ENCODE measurements at regions not wholly inside any gene's neighbourhood (a gene's known extent, or its start where the extent isn't known, plus 50 kb on each side); places are given as distances from the start of the nearest gene placed in this dataset.

DNA sequence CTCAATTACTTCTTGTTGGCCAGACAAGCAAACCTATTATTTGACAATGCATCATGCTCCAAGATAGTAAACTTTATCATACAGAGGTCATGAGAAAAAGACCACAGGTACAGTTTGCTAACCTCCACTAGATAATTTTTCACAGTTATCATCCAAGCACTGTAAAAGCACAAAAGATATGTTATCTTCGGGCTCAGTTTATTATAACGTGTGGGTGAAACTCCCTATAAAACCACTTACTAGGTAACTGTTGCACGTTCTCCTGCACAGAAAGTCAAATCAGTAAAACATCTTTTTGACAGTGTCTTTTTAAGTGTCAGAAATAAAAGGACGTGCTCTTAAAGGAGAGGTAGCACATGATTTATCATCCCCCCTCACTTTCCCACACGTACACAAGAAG lies 94.7 kb upstream of the BCL11A start:
- TF ChIP-seq, protein P1, sequence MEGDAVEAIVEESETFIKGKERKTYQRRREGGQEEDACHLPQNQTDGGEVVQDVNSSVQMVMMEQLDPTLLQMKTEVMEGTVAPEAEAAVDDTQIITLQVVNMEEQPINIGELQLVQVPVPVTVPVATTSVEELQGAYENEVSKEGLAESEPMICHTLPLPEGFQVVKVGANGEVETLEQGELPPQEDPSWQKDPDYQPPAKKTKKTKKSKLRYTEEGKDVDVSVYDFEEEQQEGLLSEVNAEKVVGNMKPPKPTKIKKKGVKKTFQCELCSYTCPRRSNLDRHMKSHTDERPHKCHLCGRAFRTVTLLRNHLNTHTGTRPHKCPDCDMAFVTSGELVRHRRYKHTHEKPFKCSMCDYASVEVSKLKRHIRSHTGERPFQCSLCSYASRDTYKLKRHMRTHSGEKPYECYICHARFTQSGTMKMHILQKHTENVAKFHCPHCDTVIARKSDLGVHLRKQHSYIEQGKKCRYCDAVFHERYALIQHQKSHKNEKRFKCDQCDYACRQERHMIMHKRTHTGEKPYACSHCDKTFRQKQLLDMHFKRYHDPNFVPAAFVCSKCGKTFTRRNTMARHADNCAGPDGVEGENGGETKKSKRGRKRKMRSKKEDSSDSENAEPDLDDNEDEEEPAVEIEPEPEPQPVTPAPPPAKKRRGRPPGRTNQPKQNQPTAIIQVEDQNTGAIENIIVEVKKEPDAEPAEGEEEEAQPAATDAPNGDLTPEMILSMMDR (conservative IDR thresholded peaks at IDR 0.05; ENCODE audit: low read depth), result no peak
- DNase-seq (ENCODE audit: low spot score), result no peak
- CTCF ChIA-PET, result no interaction called here
- POLR2A ChIA-PET (ENCODE audit: low non-redundant PET), result no interaction called here
- no peak overlapping the region for H3K27ac ChIP-seq

DNA sequence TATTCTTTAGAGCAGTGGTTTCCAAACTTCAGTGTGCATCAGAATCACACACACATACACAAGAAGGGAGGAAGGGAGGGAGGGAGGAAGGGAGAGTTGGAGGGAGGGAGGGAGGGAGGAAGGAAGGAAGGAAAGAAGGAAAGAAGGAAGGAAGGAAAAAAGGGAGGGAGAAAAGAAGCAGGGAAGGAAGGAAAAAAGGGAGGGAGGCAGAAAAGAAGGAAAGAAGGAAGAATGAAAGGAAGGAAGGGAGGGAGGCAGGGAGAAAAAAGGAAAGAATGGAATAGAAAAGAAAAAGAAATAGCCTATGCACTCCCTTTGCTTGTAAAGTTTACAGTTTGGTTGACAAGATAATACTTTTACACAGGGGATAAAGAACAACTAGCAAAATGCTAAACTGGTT lies 96.3 kb upstream of the BCL11A start:
- TF ChIP-seq, protein P1 (conservative IDR thresholded peaks at IDR 0.05; ENCODE audit: low read depth), result no peak

DNA sequence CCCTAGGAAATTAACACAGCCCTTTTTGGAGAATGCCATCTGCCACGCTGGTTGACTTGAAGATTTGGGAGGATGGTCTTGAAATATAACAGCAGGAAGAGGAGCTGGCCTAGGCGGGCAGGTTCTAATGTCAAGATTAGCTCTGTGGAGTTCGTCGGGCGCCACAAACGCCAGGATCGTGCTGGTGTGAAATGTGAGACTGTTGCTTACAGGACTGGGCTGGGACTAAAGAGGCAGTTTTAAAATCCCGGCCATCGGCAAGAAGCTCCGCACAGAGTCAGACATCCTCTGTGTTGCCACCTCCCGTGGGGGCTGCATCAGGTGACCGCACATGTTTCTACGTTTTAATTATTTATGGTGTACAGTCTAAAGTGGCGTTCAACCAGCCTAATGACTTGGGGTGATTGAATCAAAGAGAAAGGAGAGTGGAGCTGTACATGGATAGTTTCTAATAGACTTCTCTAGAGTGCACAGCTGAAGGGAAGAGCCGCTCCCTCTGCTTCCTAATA lies 99.4 kb upstream of the BCL11A start:
- ChIA-PET CTCF (interaction anchor here (0.7 to 1.4 kb wide), 3 partner anchors 22 to 92 kb away, joined by 3 to 4 read pairs (median 3); no protein-coding TSS in a partner anchor), POLR2A (ENCODE audit: low non-redundant PET) (no interaction called here)
- no peak overlapping the region for H3K27ac ChIP-seq
- DNase-seq (ENCODE audit: low spot score), result no peak
- TF ChIP-seq, protein P1 (conservative IDR thresholded peaks at IDR 0.05; ENCODE audit: low read depth), result no peak

More for the DNA sequence above, 96.3 kb upstream of the BCL11A start:
- DNase-seq (ENCODE audit: low spot score), result no peak
- ChIA-PET CTCF (no interaction called here), POLR2A (ENCODE audit: low non-redundant PET) (no interaction called here)
- no peak overlapping the region for H3K27ac ChIP-seq

DNA sequence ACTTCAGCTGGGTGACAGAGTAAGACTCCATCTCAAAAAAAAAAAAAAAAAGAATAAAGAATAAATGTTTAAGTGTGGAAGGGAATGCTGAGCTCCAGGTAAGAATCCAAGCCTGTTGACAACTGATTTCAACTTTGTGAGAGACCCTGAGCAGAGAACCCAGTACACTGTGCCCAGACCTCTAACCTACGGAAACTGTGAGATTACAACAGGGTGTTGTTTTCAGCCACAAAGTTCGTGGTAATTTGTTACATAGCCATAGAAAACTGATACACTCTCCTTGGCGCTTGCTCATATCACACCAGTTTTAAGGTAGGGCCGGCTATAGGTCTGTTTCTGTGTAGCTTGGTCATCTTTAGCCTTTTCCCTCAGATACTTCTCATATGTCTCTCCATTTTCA lies 98.4 kb upstream of the PAPOLG start:
- CTCF ChIA-PET, result interaction anchor here (0.7 kb wide), 1 partner anchor 18 kb away, joined by 4 read pairs; no protein-coding TSS in a partner anchor
- no peak overlapping the region for H3K27ac ChIP-seq
- TF ChIP-seq, protein P1 (conservative IDR thresholded peaks at IDR 0.05; ENCODE audit: low read depth), result no peak
- no peak for DNase-seq (ENCODE audit: low spot score)
- POLR2A ChIA-PET (ENCODE audit: low non-redundant PET), result no interaction called here

DNA sequence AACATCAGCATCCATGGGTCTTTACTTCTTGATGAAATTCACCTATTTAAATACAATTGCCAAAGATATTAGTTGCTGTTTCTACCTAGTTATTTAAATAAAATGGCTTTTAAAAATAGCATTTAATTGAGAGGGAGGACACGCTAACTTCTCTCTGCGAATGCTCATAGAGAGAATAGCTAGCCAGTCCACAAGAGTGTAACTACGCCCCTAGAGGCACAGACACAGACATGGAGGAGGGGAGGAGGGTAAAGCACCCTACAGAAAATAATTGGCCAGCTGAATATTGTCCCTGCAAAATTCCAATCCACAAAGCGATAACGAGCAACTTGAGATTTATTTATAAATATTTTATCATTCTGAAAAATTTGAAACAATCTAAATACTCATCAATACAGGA lies 97.0 kb upstream of the PAPOLG start:
- TF ChIP-seq, protein P1 (conservative IDR thresholded peaks at IDR 0.05; ENCODE audit: low read depth), result no peak

DNA sequence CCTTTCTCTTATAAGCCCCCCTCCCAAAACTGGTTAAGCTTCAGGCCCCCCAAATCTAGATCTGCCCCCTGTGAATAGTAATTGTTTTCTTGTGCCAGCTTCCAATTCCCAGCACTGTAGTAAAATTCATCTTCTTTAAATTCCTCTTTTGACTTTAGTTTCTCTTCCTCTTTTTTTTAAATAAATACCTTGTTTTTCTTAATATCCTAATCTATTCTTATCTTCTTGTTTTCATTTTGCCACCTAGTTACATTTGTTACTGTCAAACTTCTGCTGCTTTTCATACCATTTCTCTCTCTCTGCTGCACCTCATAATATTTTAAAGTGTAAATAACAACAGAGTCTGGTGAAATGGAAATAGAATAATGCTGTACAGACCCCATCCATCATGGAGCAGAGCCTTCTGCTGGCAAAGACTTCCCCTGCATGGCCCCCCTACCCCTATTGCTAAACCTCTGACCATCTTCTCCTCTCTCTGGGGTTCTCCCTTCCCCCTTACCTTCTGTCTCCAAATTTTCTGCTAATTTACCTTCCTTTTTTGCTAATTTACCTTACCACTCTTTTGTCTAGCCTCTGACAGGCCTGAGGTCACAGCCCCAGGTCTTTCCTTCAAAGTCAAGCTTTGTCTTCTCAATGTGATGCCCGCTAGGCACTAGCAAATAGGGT lies 94.9 kb upstream of the PAPOLG start:
- TF ChIP-seq, protein P1 (conservative IDR thresholded peaks at IDR 0.05; ENCODE audit: low read depth), result no peak
- ChIA-PET POLR2A (ENCODE audit: low non-redundant PET) (no interaction called here), CTCF (no interaction called here)
- H3K27ac ChIP-seq, result no peak overlapping the region
- DNase-seq (ENCODE audit: low spot score), result no peak

More for the DNA sequence above, 97.0 kb upstream of the PAPOLG start:
- DNase-seq (ENCODE audit: low spot score), result no peak
- H3K27ac ChIP-seq, result no peak overlapping the region
- ChIA-PET POLR2A (ENCODE audit: low non-redundant PET) (no interaction called here), CTCF (interaction anchor here (0.5 to 1.1 kb wide), 3 partner anchors 16 to 871 kb away, joined by 3 to 6 read pairs (median 4); no protein-coding TSS in a partner anchor)

Data from RWPE1 (cell line).